ENCODE measurements at regions not wholly inside any gene's neighbourhood (a gene's known extent, or its start where the extent isn't known, plus 50 kb on each side); places are given as distances from the start of the nearest gene placed in this dataset.

GRCh38 chr4:173707658-173708419 lies 177.8 kb upstream of the HAND2 start:
- Histone ChIP-seq H3K36me3 (ENCODE audit: control insufficient read depth, low read length) (no peaks in the 10 kb centered on the region), H3K27ac (ENCODE audit: low read depth, low read length) (no peak overlapping the region)
- no peak for TF ChIP-seq EZH2phosphoT487 (IDR thresholded peaks at IDR 0.05; ENCODE audit: borderline replicate concordance, low read length)

GRCh38 chr4:173704201-173704600 lies 174.2 kb upstream of the HAND2 start:
- no peak for TF ChIP-seq CTCF (IDR thresholded peaks at IDR 0.05; ENCODE audit: low read depth, low read length, poor library complexity, severe bottlenecking)
- TF ChIP-seq EZH2phosphoT487 (IDR thresholded peaks at IDR 0.05; ENCODE audit: borderline replicate concordance, low read length): no peak
- Histone ChIP-seq H4K20me1 (ENCODE audit: control insufficient read depth, insufficient read depth, low read depth, low read length) (no peaks in the 10 kb centered on the region), H3K79me2 (ENCODE audit: control insufficient read depth, low read length) (no peaks in the 10 kb centered on the region), H3F3A (ENCODE audit: control insufficient read depth, insufficient read depth) (no peaks in the 10 kb centered on the region), H3K4me2 (ENCODE audit: low read length) (no peak overlapping the region), H3K4me1 (ENCODE audit: control insufficient read depth, low read length) (no peaks in the 10 kb centered on the region), H3K27ac (ENCODE audit: low read depth, low read length) (no peak overlapping the region), H3K4me3 (ENCODE audit: low read length) (no peak overlapping the region), H3K36me3 (ENCODE audit: control insufficient read depth, low read length) (no peaks in the 10 kb centered on the region), H3K27me3 (ENCODE audit: control insufficient read depth, low read length) (no peaks in the 10 kb centered on the region), H3K9me3 (ENCODE audit: control insufficient read depth, insufficient read depth, low read length) (no peaks in the 10 kb centered on the region), H3K9me2 (replicated peaks; ENCODE audit: control insufficient read depth, low read length) (no peaks in the 10 kb centered on the region)

More at GRCh38 chr4:173707658-173708419, 177.8 kb upstream of the HAND2 start:
- Histone ChIP-seq H3K4me2 (ENCODE audit: low read length) (no peak overlapping the region), H3K79me2 (ENCODE audit: control insufficient read depth, low read length) (no peaks in the 10 kb centered on the region), H3K27me3 (ENCODE audit: control insufficient read depth, low read length) (no peaks in the 10 kb centered on the region), H3F3A (ENCODE audit: control insufficient read depth, insufficient read depth) (no peaks in the 10 kb centered on the region), H4K20me1 (ENCODE audit: control insufficient read depth, insufficient read depth, low read depth, low read length) (no peaks in the 10 kb centered on the region), H3K9me3 (ENCODE audit: control insufficient read depth, insufficient read depth, low read length) (no peaks in the 10 kb centered on the region), H3K9me2 (replicated peaks; ENCODE audit: control insufficient read depth, low read length) (no peaks in the 10 kb centered on the region), H3K4me3 (ENCODE audit: low read length) (no peak overlapping the region), H3K4me1 (ENCODE audit: control insufficient read depth, low read length) (no peaks in the 10 kb centered on the region)

GRCh38 chr4:173703021-173703420 lies 173.0 kb upstream of the HAND2 start:
- Histone ChIP-seq H3K79me2 (ENCODE audit: control insufficient read depth, low read length) (no peaks in the 10 kb centered on the region), H3K9me2 (replicated peaks; ENCODE audit: control insufficient read depth, low read length) (no peaks in the 10 kb centered on the region)

More at GRCh38 chr4:173703021-173703420, 173.0 kb upstream of the HAND2 start:
- no peaks in the 10 kb centered on the region for H4K20me1 ChIP-seq (ENCODE audit: control insufficient read depth, insufficient read depth, low read depth, low read length)
- H3K36me3 ChIP-seq (ENCODE audit: control insufficient read depth, low read length): no peaks in the 10 kb centered on the region
- H3K4me2 ChIP-seq (ENCODE audit: low read length): no peak overlapping the region
- TF ChIP-seq EZH2phosphoT487 (IDR thresholded peaks at IDR 0.05; ENCODE audit: borderline replicate concordance, low read length) (no peak), CTCF (IDR thresholded peaks at IDR 0.05; ENCODE audit: low read depth, low read length, poor library complexity, severe bottlenecking) (no peak)
- no peaks in the 10 kb centered on the region for H3K9me3 ChIP-seq (ENCODE audit: control insufficient read depth, insufficient read depth, low read length)
- no peak overlapping the region for H3K27ac ChIP-seq (ENCODE audit: low read depth, low read length)
- H3F3A ChIP-seq (ENCODE audit: control insufficient read depth, insufficient read depth): no peaks in the 10 kb centered on the region
- no peaks in the 10 kb centered on the region for H3K4me1 ChIP-seq (ENCODE audit: control insufficient read depth, low read length)
- H3K27me3 ChIP-seq (ENCODE audit: control insufficient read depth, low read length): no peaks in the 10 kb centered on the region
- H3K4me3 ChIP-seq (ENCODE audit: low read length): no peak overlapping the region
